Esophagus muscularis mucosa (tissue), 4 donors: ENCODE measurements at regions not wholly inside any gene's neighbourhood (a gene's known extent, or its start where the extent isn't known, plus 50 kb on each side); places are given as distances from the start of the nearest gene placed in this dataset.

ENCODE experiments used
- DNase-seq: peaks from one replicate; pipeline ENCODE4 v3.0.0-alpha.2; 2017; ENCODE audit errors: extremely low spot score
- H3K27ac ChIP-seq, 4 donors: fragments of 200-600 bp; sonication (generic); replicated peaks in 1 of 4; 1 replicate in 3 of 4; 2 replicates in 1 of 4; pipeline ENCODE4 v1.5.1; 2016 to 2019; ENCODE audit warnings: mild to moderate bottlenecking in 1 of 4
- H3K27me3 ChIP-seq, 4 donors: fragments of 200-600 bp; sonication (generic); one replicate each; pipeline versions ENCODE4 v1.5.1 to v1.6.0; 2016 to 2019
- H3K36me3 ChIP-seq, 4 donors: fragments of 200-600 bp; sonication (generic); one replicate each; pipeline ENCODE4 v1.5.1; 2016 to 2019
- H3K4me1 ChIP-seq, 4 donors: fragments of 200-600 bp; sonication (generic); one replicate each; pipeline ENCODE4 v1.5.1; 2016 to 2019
- H3K4me3 ChIP-seq, 4 donors: fragments of 200-600 bp; sonication (generic); 1 replicate in 2 of 4; 2 replicates in 2 of 4; pipeline ENCODE4 v1.5.1; 2016 to 2019; ENCODE audit warnings: mild to moderate bottlenecking in 4 of 4, moderate library complexity in 1 of 4
- H3K9me3 ChIP-seq, 4 donors: fragments of 200-600 bp; sonication (generic); 1 replicate in 3 of 4; 2 replicates in 1 of 4; pipeline ENCODE4 v1.5.1; 2016 to 2019
- CTCF ChIP-seq, 3 experiments: fragments of 200-600 bp in 2 of 3; fragments of 450-650 bp in 1 of 3; sonication (generic) in 2 of 3; IDR thresholded peaks; one replicate each; pipeline ENCODE4 v1.5.1; 2017 to 2019; ENCODE audit warnings: antibody characterized with exemption in 3 of 3, mild to moderate bottlenecking in 2 of 3, moderate library complexity in 1 of 3
- EP300 ChIP-seq: sonication (generic); formaldehyde crosslinking; IDR thresholded peaks from one replicate; pipeline ENCODE4 v1.6.1; 2017; ENCODE audit warnings: antibody characterized with exemption
- POLR2A ChIP-seq: fragments of 450-650 bp; IDR thresholded peaks from one replicate; pipeline ENCODE4 v1.6.1; 2017; ENCODE audit warnings: antibody characterized with exemption, moderate library complexity, mild to moderate bottlenecking, low read depth
- POLR2AphosphoS5 ChIP-seq, 2 donors: sonication (generic); formaldehyde crosslinking; IDR thresholded peaks; one replicate each; pipeline ENCODE4 v1.6.1; 2017; ENCODE audit warnings: antibody characterized with exemption in 2 of 2
- WGBS: methylation state at CpG from one replicate; pipeline ENCODE4 v1.1.5; 2018; 5-methylcytosine and 5-hydroxymethylcytosine counted together
- intact Hi-C: fragments of 100-400 bp; cut with DNase I; formaldehyde crosslinking; loops from one replicate; pipeline ENCODE4 v1.15.1; 2023

- WGBS: 75% methylated on average over 8 of the region's 16 CpGs
- intact Hi-C loops: loop anchor here (5.0 kb wide), 1 partner anchor 203 kb away; no protein-coding TSS in a partner anchor
These were observed 228.1 kb upstream of the PFKP start for GRCh38 chr10:2839081-2839725.

GRCh38 chr10:2837674-2838073 is 229.7 kb upstream of the PFKP start:
- TF ChIP-seq POLR2A: no peak
- no peak for TF ChIP-seq CTCF (IDR thresholded peaks at IDR 0.05)
- intact Hi-C loops: loop anchor here (5.0 kb wide), 1 partner anchor 205 kb away; no protein-coding TSS in a partner anchor
- no peaks in the 10 kb centered on the region for H3K36me3 ChIP-seq
- no peak overlapping the region for H3K27ac ChIP-seq
- DNase-seq: no peak
- peaks cover 0 to 11% (median 0%) of the 10 kb centered on the region in 4 donors for H3K27me3 ChIP-seq
- WGBS: 80% methylated on average over 7 of the region's 7 CpGs
- H3K4me1 ChIP-seq: peaks cover 0 to 12% (median 10%) of the 10 kb centered on the region in 4 donors
- no peaks in the 10 kb centered on the region for H3K9me3 ChIP-seq
- no peak overlapping the region for H3K4me3 ChIP-seq

More at GRCh38 chr10:2839081-2839725, 228.1 kb upstream of the PFKP start:
- DNase-seq: peak; percentile 81
- Histone ChIP-seq H3K27me3 (peaks cover 0 to 11% (median 0%) of the 10 kb centered on the region in 4 donors), H3K4me1 (peaks cover 0 to 4% (median 2%) of the 10 kb centered on the region in 4 donors), H3K27ac (no peak overlapping the region), H3K36me3 (no peaks in the 10 kb centered on the region), H3K4me3 (no peak overlapping the region), H3K9me3 (no peaks in the 10 kb centered on the region)
- no peak for TF ChIP-seq POLR2A
- peak in 1 of 3 experiments; percentile 51 for TF ChIP-seq CTCF (IDR thresholded peaks at IDR 0.05)

GRCh38 chr10:2836921-2837662 is 230.3 kb upstream of the PFKP start:
- Histone ChIP-seq H3K4me3 (no peak overlapping the region), H3K36me3 (no peaks in the 10 kb centered on the region), H3K4me1 (peaks cover 0 to 12% (median 10%) of the 10 kb centered on the region in 4 donors), H3K9me3 (no peaks in the 10 kb centered on the region), H3K27me3 (peaks cover 0 to 11% (median 0%) of the 10 kb centered on the region in 4 donors), H3K27ac (peak overlapping the region in 1 of 4 donors; percentile 48)
- TF ChIP-seq CTCF (IDR thresholded peaks at IDR 0.05) (no peak), EP300 (no peak), POLR2AphosphoS5 (IDR thresholded peaks at IDR 0.05) (no peak), POLR2A (no peak)
- WGBS: 95% methylated on average over 22 of the region's 22 CpGs
- DNase-seq: peak; percentile 66
- intact Hi-C loops: loop anchor here (5.0 kb wide), 1 partner anchor 205 kb away; no protein-coding TSS in a partner anchor

GRCh38 chr10:2834214-2834613 is 233.1 kb upstream of the PFKP start:
- intact Hi-C loops: no loop called here
- no peak overlapping the region for H3K27ac ChIP-seq
- TF ChIP-seq POLR2AphosphoS5 (IDR thresholded peaks at IDR 0.05): no peak
- no peak for TF ChIP-seq EP300
- no peak for TF ChIP-seq CTCF (IDR thresholded peaks at IDR 0.05)
- no peak for TF ChIP-seq POLR2A

More at GRCh38 chr10:2834214-2834613, 233.1 kb upstream of the PFKP start:
- DNase-seq: no peak
- peaks cover 0 to 12% (median 10%) of the 10 kb centered on the region in 4 donors for H3K4me1 ChIP-seq
- H3K9me3 ChIP-seq: no peaks in the 10 kb centered on the region
- H3K4me3 ChIP-seq: no peak overlapping the region
- H3K36me3 ChIP-seq: no peaks in the 10 kb centered on the region
- 33% methylated on average over 2 of the region's 2 CpGs for WGBS
- peaks cover 0 to 11% (median 0%) of the 10 kb centered on the region in 4 donors for H3K27me3 ChIP-seq
